Nucleus accumbens (tissue), 56 donors: ENCODE measurements at regions not wholly inside any gene's neighbourhood (a gene's known extent, or its start where the extent isn't known, plus 50 kb on each side); places are given as distances from the start of the nearest gene placed in this dataset.

Experiments used
- DNase-seq, 56 donors: peaks; one replicate each; lab custom pipeline; 2025; lab: John Stamatoyannopoulos, UW

GRCh38 chr12:13455778-13456144 is 259.2 kb downstream of the EMP1 start:
- no peak for DNase-seq

- no peak for DNase-seq
Observed at GRCh38 chr12:13454991-13455777, 258.7 kb downstream of the EMP1 start.

- DNase-seq, result peak in 31 of 56 donors; percentile 6 to 56 (median 27)
Observed at GRCh38 chr12:13452955-13453570, 256.5 kb downstream of the EMP1 start.

- DNase-seq, result no peak
Observed at GRCh38 chr12:13451776-13452175, 255.2 kb downstream of the EMP1 start.

- DNase-seq, result no peak
Observed at GRCh38 chr12:13450231-13451080, 253.9 kb downstream of the EMP1 start.

GRCh38 chr12:13444076-13444475 is 247.6 kb downstream of the EMP1 start:
- no peak for DNase-seq

GRCh38 chr12:13443498-13443897 is 247.0 kb downstream of the EMP1 start:
- DNase-seq, result no peak

GRCh38 chr12:13443028-13443427 is 246.5 kb downstream of the EMP1 start:
- no peak for DNase-seq

- no peak for DNase-seq
Observed at GRCh38 chr12:13442457-13442856, 245.9 kb downstream of the EMP1 start.

GRCh38 chr12:13440844-13441243 is 244.3 kb downstream of the EMP1 start:
- no peak for DNase-seq

- no peak for DNase-seq
Observed at GRCh38 chr12:13437541-13437940, 241.0 kb downstream of the EMP1 start.

GRCh38 chr12:13436696-13437391 is 240.3 kb downstream of the EMP1 start:
- DNase-seq, result no peak

GRCh38 chr12:13436182-13436581 is 239.7 kb downstream of the EMP1 start:
- no peak for DNase-seq

GRCh38 chr12:13435235-13435933 is 238.9 kb downstream of the EMP1 start:
- DNase-seq, result no peak

- no peak for DNase-seq
Observed at GRCh38 chr12:13433768-13434167, 237.2 kb downstream of the EMP1 start.

GRCh38 chr12:13431041-13431440 is 234.5 kb downstream of the EMP1 start:
- DNase-seq, result no peak

- no peak for DNase-seq
Observed at GRCh38 chr12:13428538-13429265, 232.2 kb downstream of the EMP1 start.

GRCh38 chr12:13425766-13426165 is 229.2 kb downstream of the EMP1 start:
- no peak for DNase-seq

- DNase-seq, result no peak
Observed at GRCh38 chr12:13422291-13422690, 225.8 kb downstream of the EMP1 start.
